NCI-H2196 treated with DMSO at 0.1 percent for 48 hours (cell line): ENCODE measurements at regions not wholly inside any gene's neighbourhood (a gene's known extent, or its start where the extent isn't known, plus 50 kb on each side); places are given as distances from the start of the nearest gene placed in this dataset.
"Not testable (repeated sequence)": the region's sequence is repeated elsewhere in the genome, so short reads cannot be mapped to it uniquely, and the experiment has no call there.

Source experiments
- DNase-seq: peaks from one replicate; lab custom pipeline; 2025; ENCODE audit not compliant: unreplicated experiment; lab: John Stamatoyannopoulos, UW

GRCh38 chr4:151866592-151866918 is 105.7 kb upstream of the GATB start:
- no peak for DNase-seq

GRCh38 chr4:151865744-151866591 is 105.2 kb upstream of the GATB start:
- DNase-seq: no peak

GRCh38 chr4:151865312-151865711 is 104.5 kb upstream of the GATB start:
- no peak for DNase-seq

GRCh38 chr4:151864068-151864467 is 103.3 kb upstream of the GATB start:
- no peak for DNase-seq

GRCh38 chr4:151862766-151863165 is 102.0 kb upstream of the GATB start:
- DNase-seq: no peak

GRCh38 chr4:151860561-151861093 is 99.8 kb upstream of the GATB start:
- DNase-seq: no peak

- no peak for DNase-seq
These were observed 98.8 kb upstream of the GATB start for GRCh38 chr4:151859641-151860040.

- no peak for DNase-seq
These were observed 97.5 kb upstream of the GATB start for GRCh38 chr4:151858356-151858755.

- DNase-seq: no peak
These were observed 96.6 kb upstream of the GATB start for GRCh38 chr4:151857368-151857767.

GRCh38 chr4:151855747-151856146 is 94.9 kb upstream of the GATB start:
- DNase-seq: no peak

GRCh38 chr4:151854731-151855130 is 93.9 kb upstream of the GATB start:
- no peak for DNase-seq

- DNase-seq: no peak
These were observed 92.2 kb upstream of the GATB start for GRCh38 chr4:151853034-151853433.

GRCh38 chr4:151852202-151852601 is 91.4 kb upstream of the GATB start:
- DNase-seq: no peak

- no peak for DNase-seq
These were observed 90.5 kb upstream of the GATB start for GRCh38 chr4:151851354-151851753.

GRCh38 chr4:151850791-151851213 is 90.0 kb upstream of the GATB start:
- no peak for DNase-seq

GRCh38 chr4:151845551-151845950 is 84.7 kb upstream of the GATB start:
- not testable (repeated sequence) for DNase-seq

GRCh38 chr4:151842430-151843079 is 81.7 kb upstream of the GATB start:
- DNase-seq: no peak

- DNase-seq: no peak
These were observed 80.3 kb upstream of the GATB start for GRCh38 chr4:151841107-151841506.

GRCh38 chr4:151835467-151835866 is 74.7 kb upstream of the GATB start:
- no peak for DNase-seq

- no peak for DNase-seq
These were observed 72.4 kb upstream of the GATB start for GRCh38 chr4:151833174-151833573.

GRCh38 chr4:151831526-151831925 is 70.7 kb upstream of the GATB start:
- DNase-seq: no peak

GRCh38 chr4:151830168-151830567 is 69.4 kb upstream of the GATB start:
- no peak for DNase-seq
